Muscle layer of duodenum (tissue), 2 donors: ENCODE measurements at regions not wholly inside any gene's neighbourhood (a gene's known extent, or its start where the extent isn't known, plus 50 kb on each side); places are given as distances from the start of the nearest gene placed in this dataset.
"Not testable (repeated sequence)": the region's sequence is repeated elsewhere in the genome, so short reads cannot be mapped to it uniquely, and the experiment has no call there.

ENCODE experiments used
- H3K27ac ChIP-seq: one replicate; pipeline ENCODE4 v1.7.0; 2013; ENCODE audit warnings: mild to moderate bottlenecking, low read length
- H3K27me3 ChIP-seq: one replicate; pipeline ENCODE4 v1.7.0; 2013; ENCODE audit warnings: low read depth, mild to moderate bottlenecking, control low read depth, low read length
- H3K36me3 ChIP-seq, 2 donors: one replicate each; pipeline ENCODE4 v1.7.0; 2013; ENCODE audit warnings: low read length in 2 of 2, control low read depth in 1 of 2, mild to moderate bottlenecking in 1 of 2; ENCODE audit not compliant: insufficient read depth in 2 of 2, control insufficient read depth in 1 of 2
- H3K4me1 ChIP-seq, 2 donors: one replicate each; pipeline ENCODE4 v1.7.0; 2013; ENCODE audit warnings: low read length in 2 of 2, mild to moderate bottlenecking in 2 of 2, control low read depth in 1 of 2, moderate library complexity in 1 of 2; ENCODE audit not compliant: insufficient read depth in 2 of 2, control insufficient read depth in 1 of 2
- H3K4me3 ChIP-seq, 2 donors: one replicate each; pipeline ENCODE4 v1.7.0; 2013; ENCODE audit warnings: low read length in 2 of 2, low read depth in 1 of 2, mild to moderate bottlenecking in 1 of 2
- H3K9me3 ChIP-seq, 2 donors: one replicate each; pipeline ENCODE4 v1.7.0; 2013; ENCODE audit warnings: low read length in 2 of 2, control low read depth in 1 of 2, mild to moderate bottlenecking in 1 of 2; ENCODE audit not compliant: control insufficient read depth in 1 of 2
- donor health status: healthy.

DNA sequence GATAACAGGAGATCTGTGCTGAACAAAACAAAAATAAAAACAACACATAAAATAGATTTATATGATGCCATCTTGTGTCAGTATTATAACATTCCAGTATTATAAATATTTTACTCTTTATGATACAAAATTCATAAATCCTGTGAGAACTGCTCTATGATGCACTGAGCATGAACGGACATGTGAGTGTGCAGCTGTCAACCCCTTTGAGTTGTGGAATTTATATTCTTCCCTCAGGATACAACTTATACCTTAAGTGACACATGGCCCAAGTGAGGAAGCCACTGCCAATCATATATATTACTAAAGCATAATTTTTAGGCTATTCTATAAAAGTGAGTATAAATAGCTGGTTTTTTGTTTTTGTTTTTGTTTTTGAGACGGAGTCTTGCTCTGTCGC, 116.0 kb upstream of the OR13F1 start:
- H3K9me3 ChIP-seq, result no peaks in the 10 kb centered on the region
- H3K36me3 ChIP-seq, result no peaks in the 10 kb centered on the region
- no peak overlapping the region for H3K4me3 ChIP-seq

GRCh38 chr9:104389341-104389740, 114.7 kb upstream of the OR13F1 start:
- no peaks in the 10 kb centered on the region for H3K4me1 ChIP-seq
- H3K27me3 ChIP-seq, result no peaks in the 10 kb centered on the region
- H3K27ac ChIP-seq, result no peak overlapping the region
- no peaks in the 10 kb centered on the region for H3K9me3 ChIP-seq
- H3K36me3 ChIP-seq, result no peaks in the 10 kb centered on the region
- no peak overlapping the region for H3K4me3 ChIP-seq

More for the DNA sequence above, 116.0 kb upstream of the OR13F1 start:
- Histone ChIP-seq H3K4me1 (no peaks in the 10 kb centered on the region), H3K27me3 (no peaks in the 10 kb centered on the region), H3K27ac (no peak overlapping the region)

DNA sequence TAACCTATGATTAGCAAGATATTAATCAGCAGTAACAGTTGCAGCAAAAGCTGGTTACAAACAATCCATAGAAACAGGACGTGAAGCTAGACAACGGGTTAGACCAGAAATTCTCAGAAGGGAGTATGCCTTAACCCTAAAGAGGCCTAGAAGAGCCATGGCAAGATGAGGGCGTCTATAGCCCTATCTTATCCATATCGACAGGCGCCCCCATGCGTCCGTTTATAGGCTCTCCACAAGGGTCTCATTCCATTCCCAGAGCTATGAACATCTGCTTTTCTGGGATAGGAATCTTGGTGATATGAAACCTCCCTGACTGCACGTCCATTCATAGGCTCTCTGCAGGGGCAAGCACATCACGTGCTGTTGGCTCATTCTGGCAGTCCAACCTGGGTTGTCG, 109.2 kb upstream of the OR13F1 start:
- H3K4me3 ChIP-seq, H3K36me3 ChIP-seq, H3K9me3 ChIP-seq, H3K27ac ChIP-seq, H3K27me3 ChIP-seq, H3K4me1 ChIP-seq: not testable (repeated sequence)

DNA sequence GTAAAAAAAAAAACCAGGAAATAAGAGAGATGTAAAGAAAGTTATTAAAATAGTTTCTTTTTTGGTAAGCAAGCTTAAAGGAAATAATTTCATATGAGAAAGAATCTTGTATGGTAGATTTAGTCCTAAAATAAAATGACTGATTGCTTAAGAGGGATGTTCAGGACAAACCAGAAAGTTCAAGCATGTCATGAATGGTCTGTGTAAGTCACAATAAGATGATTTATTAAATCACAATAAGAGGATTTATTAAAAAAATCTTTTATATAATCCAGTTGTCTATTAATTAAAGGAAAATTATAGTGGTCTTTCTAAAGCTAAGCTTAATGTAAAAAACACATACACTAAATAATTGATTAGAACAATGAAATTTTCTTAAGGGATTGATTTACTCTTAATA, 91.8 kb upstream of the OR13F1 start:
- no peak overlapping the region for H3K27ac ChIP-seq
- H3K4me3 ChIP-seq, result no peak overlapping the region
- no peaks in the 10 kb centered on the region for H3K27me3 ChIP-seq
- H3K4me1 ChIP-seq, result no peaks in the 10 kb centered on the region
- H3K9me3 ChIP-seq, result peaks cover 0 to 3% of the 10 kb centered on the region in 2 donors
- no peaks in the 10 kb centered on the region for H3K36me3 ChIP-seq

- H3K4me1 ChIP-seq, result no peaks in the 10 kb centered on the region
- no peaks in the 10 kb centered on the region for H3K9me3 ChIP-seq
- H3K27ac ChIP-seq, result no peak overlapping the region
- no peak overlapping the region for H3K4me3 ChIP-seq
- no peaks in the 10 kb centered on the region for H3K36me3 ChIP-seq
- no peaks in the 10 kb centered on the region for H3K27me3 ChIP-seq
Measured at GRCh38 chr9:104416470-104416869, 87.6 kb upstream of the OR13F1 start.

GRCh38 chr9:104417296-104417695, 86.8 kb upstream of the OR13F1 start:
- no peaks in the 10 kb centered on the region for H3K4me1 ChIP-seq
- H3K27ac ChIP-seq, result no peak overlapping the region
- H3K36me3 ChIP-seq, result no peaks in the 10 kb centered on the region
- no peak overlapping the region for H3K4me3 ChIP-seq
- H3K9me3 ChIP-seq, result no peaks in the 10 kb centered on the region
- H3K27me3 ChIP-seq, result no peaks in the 10 kb centered on the region

GRCh38 chr9:104429031-104429546, 75.0 kb upstream of the OR13F1 start:
- Histone ChIP-seq H3K4me1 (no peaks in the 10 kb centered on the region), H3K36me3 (no peaks in the 10 kb centered on the region), H3K4me3 (no peak overlapping the region), H3K27ac (no peak overlapping the region), H3K27me3 (no peaks in the 10 kb centered on the region), H3K9me3 (peaks cover 0 to 8% of the 10 kb centered on the region in 2 donors)

DNA sequence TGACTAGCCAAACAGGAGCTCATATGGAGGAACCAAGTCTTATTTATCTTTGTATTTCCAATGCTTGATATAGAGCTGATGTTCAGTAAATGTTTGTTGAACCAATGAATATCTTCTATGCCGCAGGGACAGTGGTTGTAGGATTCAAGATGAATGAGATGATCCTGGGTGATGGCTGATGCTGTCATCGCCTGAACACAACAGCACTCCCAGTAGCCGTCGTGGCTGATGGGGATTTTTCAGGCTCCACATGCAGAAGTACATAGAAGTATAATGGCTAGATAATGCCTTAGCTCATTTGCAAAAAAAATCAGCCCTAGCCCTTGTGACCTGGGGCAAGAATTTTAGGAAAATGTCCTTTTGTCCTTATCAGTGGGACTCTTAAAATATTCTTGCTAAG, 69.0 kb upstream of the OR13F1 start:
- Histone ChIP-seq H3K4me3 (no peak overlapping the region), H3K27ac (no peak overlapping the region), H3K27me3 (no peaks in the 10 kb centered on the region), H3K9me3 (no peaks in the 10 kb centered on the region), H3K36me3 (no peaks in the 10 kb centered on the region), H3K4me1 (no peaks in the 10 kb centered on the region)

DNA sequence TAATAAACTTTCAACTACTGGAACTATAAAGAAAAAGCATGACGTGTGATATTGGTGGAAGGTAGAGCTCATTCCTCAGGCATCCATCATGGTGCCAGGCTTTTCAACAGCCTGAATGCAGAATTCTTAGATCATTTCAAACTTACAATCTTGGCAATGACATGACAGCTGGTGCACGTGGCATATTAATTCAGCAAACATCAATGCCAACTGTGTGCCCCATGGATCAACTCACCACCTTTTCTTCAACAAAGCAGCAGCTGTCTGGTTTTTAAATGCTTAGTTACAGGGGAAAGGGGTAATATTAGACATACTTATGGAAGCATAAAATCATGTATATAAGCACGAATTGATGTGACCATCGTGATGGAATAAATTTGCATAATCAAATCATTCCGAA, 56.0 kb upstream of the OR13F1 start:
- no peaks in the 10 kb centered on the region for H3K27me3 ChIP-seq
- H3K9me3 ChIP-seq, result no peaks in the 10 kb centered on the region
- no peak overlapping the region for H3K27ac ChIP-seq
- H3K4me3 ChIP-seq, result no peak overlapping the region
- no peaks in the 10 kb centered on the region for H3K36me3 ChIP-seq
- H3K4me1 ChIP-seq, result no peaks in the 10 kb centered on the region
